CD1c-positive myeloid dendritic cell (primary cell): ENCODE measurements at regions not wholly inside any gene's neighbourhood (a gene's known extent, or its start where the extent isn't known, plus 50 kb on each side); places are given as distances from the start of the nearest gene placed in this dataset.

ENCODE experiments used
- DNase-seq: peaks from one replicate; pipeline ENCODE4 v3.0.0-alpha.2; 2016; ENCODE audit errors: extremely low spot score

- no peak for DNase-seq
Measured at GRCh38 chr6:168883410-168884049, 370.1 kb downstream of the THBS2 start.

GRCh38 chr6:168880271-168880670, 373.4 kb downstream of the THBS2 start:
- DNase-seq, result no peak

GRCh38 chr6:168877821-168878282, 375.8 kb downstream of the THBS2 start:
- DNase-seq, result no peak

GRCh38 chr6:168876956-168877355, 376.7 kb downstream of the THBS2 start:
- DNase-seq, result no peak

- no peak for DNase-seq
Measured at GRCh38 chr6:168875811-168876576, 377.7 kb downstream of the THBS2 start.

- DNase-seq, result no peak
Measured at GRCh38 chr6:168874637-168875036, 379.0 kb downstream of the THBS2 start.

GRCh38 chr6:168873278-168874190, 380.1 kb downstream of the THBS2 start:
- DNase-seq, result no peak

- DNase-seq, result no peak
Measured at GRCh38 chr6:168871642-168872315, 381.9 kb downstream of the THBS2 start.

GRCh38 chr6:168870982-168871381, 382.7 kb downstream of the THBS2 start:
- no peak for DNase-seq

GRCh38 chr6:168867247-168868102, 386.2 kb downstream of the THBS2 start:
- DNase-seq, result no peak

- DNase-seq, result no peak
Measured at GRCh38 chr6:168866534-168866933, 387.1 kb downstream of the THBS2 start.

GRCh38 chr6:168865522-168865921, 388.1 kb downstream of the THBS2 start:
- DNase-seq, result no peak

GRCh38 chr6:168864541-168865460, 388.8 kb downstream of the THBS2 start:
- DNase-seq, result no peak

GRCh38 chr6:168863467-168863866, 390.2 kb downstream of the THBS2 start:
- DNase-seq, result no peak

- DNase-seq, result no peak
Measured at GRCh38 chr6:168862346-168862980, 391.2 kb downstream of the THBS2 start.

- no peak for DNase-seq
Measured at GRCh38 chr6:168860987-168861386, 392.7 kb downstream of the THBS2 start.

GRCh38 chr6:168860341-168860740, 393.3 kb downstream of the THBS2 start:
- DNase-seq, result no peak

GRCh38 chr6:168858926-168859325, 394.7 kb downstream of the THBS2 start:
- no peak for DNase-seq

- DNase-seq, result no peak
Measured at GRCh38 chr6:168856914-168857313, 396.7 kb downstream of the THBS2 start.
